ENCODE measurements at regions not wholly inside any gene's neighbourhood (a gene's known extent, or its start where the extent isn't known, plus 50 kb on each side); places are given as distances from the start of the nearest gene placed in this dataset.

DNA sequence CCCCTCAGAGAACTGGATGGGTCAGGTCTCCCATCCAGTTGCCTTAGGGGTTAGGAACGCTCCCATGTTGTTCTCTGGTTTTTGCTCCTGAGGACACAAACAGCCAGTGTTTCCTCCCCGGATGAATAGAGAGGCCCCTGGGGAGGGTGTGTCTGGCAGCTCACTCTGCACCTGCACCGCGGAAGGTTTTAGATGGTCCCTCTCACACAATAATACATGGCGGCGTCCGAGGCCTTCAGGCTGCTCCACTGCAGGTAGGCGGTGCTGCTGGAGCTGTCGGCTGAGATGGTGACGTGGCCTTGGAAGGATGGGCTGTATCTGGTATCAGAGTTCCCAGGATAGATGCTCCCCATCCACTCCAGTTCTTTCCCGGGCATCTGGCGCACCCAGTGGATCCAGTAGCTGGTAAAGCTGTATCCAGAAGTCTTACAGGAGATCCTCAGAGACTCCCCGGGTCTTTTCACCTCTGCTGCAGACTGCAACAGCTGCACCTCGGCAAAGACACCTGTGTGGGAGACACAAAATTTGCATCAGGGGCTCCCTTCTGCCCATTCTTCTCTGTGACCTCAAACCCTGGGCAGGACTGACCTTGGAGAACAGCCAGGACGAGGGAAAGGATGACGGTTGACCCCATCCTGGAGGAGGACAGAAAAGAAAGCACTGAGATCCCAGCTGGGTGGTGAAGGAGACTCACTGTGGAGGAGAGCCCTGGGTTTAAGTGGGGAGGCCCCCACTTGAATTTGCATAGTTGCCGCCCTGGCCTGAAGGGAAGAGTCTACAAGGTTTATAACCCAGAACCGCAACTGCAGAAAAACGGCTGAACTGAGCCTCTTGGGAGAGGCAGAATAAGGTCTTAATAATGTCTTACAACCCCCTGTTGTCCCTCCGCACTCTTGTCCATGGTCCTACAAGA lies 1324.8 kb downstream of the TMEM121 start:
- DNase-seq = no peak

DNA sequence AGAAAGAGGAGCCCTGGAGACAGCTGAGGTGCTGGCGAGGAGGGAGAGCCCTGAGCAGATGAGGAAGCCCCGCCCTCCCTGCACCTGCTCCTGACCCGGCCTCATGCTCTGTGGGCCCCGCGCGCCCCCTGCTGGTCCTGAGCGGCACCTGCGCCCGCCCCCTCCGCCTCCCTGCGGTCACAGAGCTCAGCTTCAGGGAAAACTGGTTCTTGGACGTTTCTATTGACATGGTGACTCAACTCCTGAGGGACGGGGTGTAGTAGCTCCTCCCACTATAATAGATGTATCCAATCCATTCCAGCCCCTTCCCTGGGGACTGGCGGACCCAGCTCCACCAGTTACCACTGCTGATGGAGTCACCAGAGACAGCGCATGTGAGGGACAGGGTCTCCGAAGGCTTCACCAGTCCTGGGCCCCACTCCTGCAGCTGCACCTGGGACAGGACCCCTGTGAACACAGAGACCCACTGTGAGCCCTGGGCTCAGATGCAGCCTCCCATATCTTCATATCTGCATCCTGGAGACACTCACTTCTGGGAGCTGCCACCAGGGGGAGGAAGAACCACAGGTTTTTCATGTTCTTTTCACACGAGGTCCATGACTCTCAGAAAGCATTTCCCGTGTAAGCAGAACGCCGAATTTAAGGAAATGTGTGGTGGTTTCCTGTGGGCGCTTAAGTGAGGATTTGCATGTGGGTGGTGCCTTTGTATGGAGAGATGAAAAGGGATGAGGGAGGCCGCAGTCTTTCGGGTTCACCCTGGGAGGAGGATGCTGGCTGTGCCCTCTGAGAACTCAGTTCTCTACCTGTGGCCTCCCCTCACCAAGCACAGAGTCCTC lies 1346.4 kb downstream of the TMEM121 start:
- DNase-seq = peak; percentile 81

DNA sequence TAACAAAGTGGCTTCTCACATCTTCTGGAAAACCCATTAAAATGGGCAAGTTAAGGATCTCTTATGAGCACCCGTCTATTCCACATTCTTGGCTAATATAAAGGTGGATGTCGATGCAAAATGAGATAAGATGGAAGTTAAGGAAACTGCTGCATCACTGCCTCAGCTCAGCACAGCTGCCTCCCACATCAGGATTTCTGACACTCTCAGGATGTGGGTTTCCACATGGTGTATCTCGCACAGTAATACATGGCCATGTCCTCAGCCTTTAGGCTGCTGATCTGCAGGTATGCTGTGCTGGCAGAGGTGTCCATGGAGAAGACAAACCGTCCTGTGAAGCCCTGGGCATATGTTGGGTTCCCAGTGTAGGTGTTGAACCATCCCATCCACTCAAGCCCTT lies 1348.0 kb downstream of the TMEM121 start:
- DNase-seq = no peak

DNA sequence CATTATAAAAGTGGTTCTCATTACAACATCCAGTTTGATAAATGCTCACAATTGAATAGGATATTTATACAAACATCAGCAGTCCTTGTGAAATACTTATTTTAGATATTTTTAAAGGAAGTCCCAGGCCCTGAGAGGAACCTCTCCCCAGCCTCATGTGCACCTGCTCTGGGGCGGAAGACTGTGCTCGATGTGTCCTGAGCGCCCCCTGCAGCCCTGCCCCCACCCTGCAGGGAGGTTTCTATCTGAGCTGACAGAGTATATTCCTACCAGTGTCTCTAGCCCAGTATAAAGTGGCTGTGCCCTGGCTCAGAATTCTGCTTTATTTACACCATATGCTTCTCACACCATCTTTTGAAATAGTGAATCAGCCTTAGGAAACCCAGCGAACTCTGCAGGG lies 1349.1 kb downstream of the TMEM121 start:
- peak; percentile 16 for DNase-seq

DNA sequence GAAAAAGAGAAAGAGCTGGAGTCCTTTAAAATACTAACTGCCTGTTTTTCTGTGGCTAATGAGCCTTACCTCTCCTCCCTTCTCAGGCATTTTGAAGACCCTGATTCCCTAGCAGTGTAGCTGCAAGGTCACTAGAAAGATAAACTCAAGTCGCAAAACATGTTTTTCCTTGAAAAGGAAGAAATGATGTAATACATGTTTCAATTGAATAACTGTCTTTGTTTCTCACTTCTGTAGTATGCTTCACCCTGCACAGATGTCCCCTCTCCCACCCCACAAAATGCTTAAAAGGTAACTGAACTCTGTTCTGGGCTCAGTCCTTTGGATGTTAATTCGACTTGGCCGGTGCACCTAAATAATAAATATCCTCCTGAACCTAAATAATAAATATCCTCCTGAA lies 1350.3 kb downstream of the TMEM121 start:
- no peak for DNase-seq

- no peak for DNase-seq
Observed at GRCh38 chr14:106877517-106877916, 1351.1 kb downstream of the TMEM121 start.

GRCh38 chr14:106879241-106879640 lies 1352.9 kb downstream of the TMEM121 start:
- DNase-seq = peak; percentile 50

- DNase-seq = peak; percentile 30
Observed at GRCh38 chr14:106883218-106883692, 1356.9 kb downstream of the TMEM121 start.
